GM23338 (cell line): ENCODE measurements at regions not wholly inside any gene's neighbourhood (a gene's known extent, or its start where the extent isn't known, plus 50 kb on each side); places are given as distances from the start of the nearest gene placed in this dataset.
"Not testable (repeated sequence)": the region's sequence is repeated elsewhere in the genome, so short reads cannot be mapped to it uniquely, and the experiment has no call there.

Experiments
- ATAC-seq: fragments of 200-7000 bp; cut with Tn5 transposase; 3 replicates; pipeline ENCODE4 v1.9.1; 2020
- DNase-seq: peaks from one replicate; pipeline ENCODE4 v3.0.0-alpha.2; 2015; ENCODE audit warnings: low spot score
- H2AFZ ChIP-seq: fragments of 200-600 bp; sonication (generic); 2 replicates; pipeline ENCODE4 v1.8.0; 2016; ENCODE audit warnings: antibody characterized with exemption, mild to moderate bottlenecking, moderate library complexity
- H3F3A ChIP-seq: fragments of 200-600 bp; sonication (generic); replicated peaks from 2 replicates; pipeline ENCODE4 v1.8.0; 2017; ENCODE audit warnings: antibody characterized with exemption, mixed run types, low read depth
- H3K27ac ChIP-seq: fragments of 200-600 bp; sonication (generic); 2 replicates; pipeline ENCODE4 v1.6.1; 2016; ENCODE audit warnings: low read depth
- H3K27me3 ChIP-seq: fragments of 200-600 bp; sonication (generic); 2 replicates; pipeline ENCODE4 v1.8.0; 2016; ENCODE audit warnings: mild to moderate bottlenecking, mixed run types, moderate library complexity; ENCODE audit not compliant: insufficient read depth
- H3K36me3 ChIP-seq: fragments of 200-600 bp; sonication (generic); 2 replicates; pipeline ENCODE4 v1.8.0; 2016; ENCODE audit warnings: mild to moderate bottlenecking; ENCODE audit not compliant: insufficient read depth
- H3K4me1 ChIP-seq: fragments of 200-600 bp; sonication (generic); 2 replicates; pipeline ENCODE4 v1.8.0; 2016; ENCODE audit warnings: mild to moderate bottlenecking, moderate library complexity; ENCODE audit not compliant: insufficient read depth
- H3K4me2 ChIP-seq: fragments of 200-600 bp; sonication (generic); 2 replicates; pipeline ENCODE4 v1.7.1; 2017; ENCODE audit warnings: mixed run types
- H3K4me3 ChIP-seq: fragments of 200-600 bp; sonication (generic); 2 replicates; pipeline ENCODE4 v1.6.1; 2016; ENCODE audit warnings: mixed run types
- H3K79me2 ChIP-seq: fragments of 200-600 bp; sonication (generic); replicated peaks from 2 replicates; pipeline ENCODE4 v1.8.0; 2017; ENCODE audit warnings: mild to moderate bottlenecking; ENCODE audit not compliant: insufficient read depth
- H3K9me2 ChIP-seq: fragments of 200-600 bp; sonication (generic); 2 replicates; pipeline ENCODE4 v1.8.0; 2017; ENCODE audit not compliant: insufficient read depth
- H4K20me1 ChIP-seq: fragments of 200-600 bp; sonication (generic); replicated peaks from 2 replicates; pipeline ENCODE4 v1.8.0; 2017; ENCODE audit warnings: mild to moderate bottlenecking; ENCODE audit not compliant: insufficient read depth
- H3K27ac Mint-ChIP-seq: 2 replicates; pipeline ENCODE4 v1.8.0; 2020; ENCODE audit warnings: inconsistent platforms, mild to moderate bottlenecking, moderate library complexity, mixed read lengths
- H3K27me3 Mint-ChIP-seq: 3 replicates; pipeline ENCODE4 v1.8.0; 2022; ENCODE audit warnings: low read depth, mild to moderate bottlenecking, moderate library complexity, mixed read lengths, inconsistent platforms; ENCODE audit not compliant: insufficient read depth, poor library complexity
- H3K36me3 Mint-ChIP-seq: 3 replicates; pipeline ENCODE4 v1.8.0; 2021; ENCODE audit warnings: low read depth, mild to moderate bottlenecking, inconsistent platforms, moderate library complexity, mixed read lengths
- H3K4me1 Mint-ChIP-seq: 3 replicates; pipeline ENCODE4 v1.8.0; 2020; ENCODE audit warnings: mild to moderate bottlenecking, inconsistent platforms, mixed read lengths
- H3K4me3 Mint-ChIP-seq: 3 replicates; pipeline ENCODE4 v1.8.0; 2021; ENCODE audit warnings: moderate library complexity, mild to moderate bottlenecking, inconsistent platforms, mixed read lengths
- H3K9me3 Mint-ChIP-seq: 3 replicates; pipeline ENCODE4 v1.8.0; 2020; ENCODE audit warnings: moderate library complexity, mild to moderate bottlenecking, inconsistent platforms, mixed read lengths
- CREB1 ChIP-seq: fragments of 250-450 bp; sonication (Bioruptor Pico); IDR thresholded peaks from 2 replicates; pipeline ENCODE4 v1.5.0; 2020; ENCODE audit warnings: low read depth, mild to moderate bottlenecking, moderate library complexity
- EZH2phosphoT487 ChIP-seq: fragments of 200-600 bp; sonication (generic); IDR thresholded peaks from one replicate; pipeline ENCODE4 v1.8.1; 2018; ENCODE audit warnings: antibody characterized with exemption; ENCODE audit not compliant: unreplicated experiment
- JUNB ChIP-seq: IDR thresholded peaks from one replicate; pipeline ENCODE4 v1.6.1; 2016; ENCODE audit warnings: antibody characterized with exemption; ENCODE audit not compliant: unreplicated experiment
- POLR2AphosphoS5 ChIP-seq: IDR thresholded peaks from 2 replicates; pipeline ENCODE4 v1.6.1; 2016; ENCODE audit warnings: antibody characterized with exemption, low read depth
- STAT1 ChIP-seq: IDR thresholded peaks from one replicate; pipeline ENCODE4 v1.6.1; 2016; ENCODE audit warnings: antibody characterized with exemption; ENCODE audit not compliant: unreplicated experiment
- ZNF114 ChIP-seq: fragments of 250-450 bp; sonication (Bioruptor Pico); IDR thresholded peaks from 2 replicates; pipeline ENCODE4 v1.5.0; 2020; ENCODE audit warnings: mild to moderate bottlenecking, moderate library complexity
- ZNF331 ChIP-seq: fragments of 250-450 bp; sonication (Bioruptor Pico); IDR thresholded peaks from 2 replicates; pipeline ENCODE4 v1.5.0; 2020; ENCODE audit warnings: low read depth, mild to moderate bottlenecking, moderate library complexity
- TF ChIP-seq, protein P1 (sequence below): fragments of 250-450 bp; sonication (Bioruptor Pico); IDR thresholded peaks from 2 replicates; pipeline ENCODE4 v1.5.0; 2020; ENCODE audit warnings: mild to moderate bottlenecking, moderate library complexity
- TF ChIP-seq, protein P2 (sequence below): IDR thresholded peaks from one replicate; pipeline ENCODE4 v1.6.1; 2018; ENCODE audit warnings: antibody characterized with exemption; ENCODE audit not compliant: unreplicated experiment
- TF ChIP-seq, protein P3 (sequence below), 2 experiments: fragments of 200-600 bp in 1 of 2; sonication (generic) in 1 of 2; conservative IDR thresholded peaks; 2 replicates each; pipeline versions ENCODE4 v1.5.1 to v1.6.1; 2016 to 2017; ENCODE audit warnings: antibody characterized with exemption in 2 of 2, low read depth in 2 of 2, mild to moderate bottlenecking in 2 of 2, moderate library complexity in 1 of 2

DNA sequence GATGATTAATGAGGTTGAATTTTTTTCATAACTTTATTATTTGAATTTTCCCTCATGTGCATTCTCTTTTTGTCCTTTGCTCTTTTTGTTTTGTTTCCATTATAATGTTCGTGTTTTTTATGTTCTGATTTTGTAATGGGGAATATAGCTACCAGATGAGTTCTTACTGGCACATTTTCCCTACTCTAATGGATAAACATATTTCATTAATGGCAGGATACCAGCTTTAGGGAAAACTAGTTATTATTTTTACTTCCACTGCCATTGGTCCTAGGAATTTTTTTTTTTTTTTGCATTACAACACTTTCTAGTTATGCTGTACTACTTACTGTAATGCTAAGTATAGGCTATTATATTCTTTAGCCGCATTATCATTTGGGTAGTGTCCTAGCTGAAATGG, 286.3 kb downstream of the SPRY1 start (continued):
- TF ChIP-seq, protein P1, sequence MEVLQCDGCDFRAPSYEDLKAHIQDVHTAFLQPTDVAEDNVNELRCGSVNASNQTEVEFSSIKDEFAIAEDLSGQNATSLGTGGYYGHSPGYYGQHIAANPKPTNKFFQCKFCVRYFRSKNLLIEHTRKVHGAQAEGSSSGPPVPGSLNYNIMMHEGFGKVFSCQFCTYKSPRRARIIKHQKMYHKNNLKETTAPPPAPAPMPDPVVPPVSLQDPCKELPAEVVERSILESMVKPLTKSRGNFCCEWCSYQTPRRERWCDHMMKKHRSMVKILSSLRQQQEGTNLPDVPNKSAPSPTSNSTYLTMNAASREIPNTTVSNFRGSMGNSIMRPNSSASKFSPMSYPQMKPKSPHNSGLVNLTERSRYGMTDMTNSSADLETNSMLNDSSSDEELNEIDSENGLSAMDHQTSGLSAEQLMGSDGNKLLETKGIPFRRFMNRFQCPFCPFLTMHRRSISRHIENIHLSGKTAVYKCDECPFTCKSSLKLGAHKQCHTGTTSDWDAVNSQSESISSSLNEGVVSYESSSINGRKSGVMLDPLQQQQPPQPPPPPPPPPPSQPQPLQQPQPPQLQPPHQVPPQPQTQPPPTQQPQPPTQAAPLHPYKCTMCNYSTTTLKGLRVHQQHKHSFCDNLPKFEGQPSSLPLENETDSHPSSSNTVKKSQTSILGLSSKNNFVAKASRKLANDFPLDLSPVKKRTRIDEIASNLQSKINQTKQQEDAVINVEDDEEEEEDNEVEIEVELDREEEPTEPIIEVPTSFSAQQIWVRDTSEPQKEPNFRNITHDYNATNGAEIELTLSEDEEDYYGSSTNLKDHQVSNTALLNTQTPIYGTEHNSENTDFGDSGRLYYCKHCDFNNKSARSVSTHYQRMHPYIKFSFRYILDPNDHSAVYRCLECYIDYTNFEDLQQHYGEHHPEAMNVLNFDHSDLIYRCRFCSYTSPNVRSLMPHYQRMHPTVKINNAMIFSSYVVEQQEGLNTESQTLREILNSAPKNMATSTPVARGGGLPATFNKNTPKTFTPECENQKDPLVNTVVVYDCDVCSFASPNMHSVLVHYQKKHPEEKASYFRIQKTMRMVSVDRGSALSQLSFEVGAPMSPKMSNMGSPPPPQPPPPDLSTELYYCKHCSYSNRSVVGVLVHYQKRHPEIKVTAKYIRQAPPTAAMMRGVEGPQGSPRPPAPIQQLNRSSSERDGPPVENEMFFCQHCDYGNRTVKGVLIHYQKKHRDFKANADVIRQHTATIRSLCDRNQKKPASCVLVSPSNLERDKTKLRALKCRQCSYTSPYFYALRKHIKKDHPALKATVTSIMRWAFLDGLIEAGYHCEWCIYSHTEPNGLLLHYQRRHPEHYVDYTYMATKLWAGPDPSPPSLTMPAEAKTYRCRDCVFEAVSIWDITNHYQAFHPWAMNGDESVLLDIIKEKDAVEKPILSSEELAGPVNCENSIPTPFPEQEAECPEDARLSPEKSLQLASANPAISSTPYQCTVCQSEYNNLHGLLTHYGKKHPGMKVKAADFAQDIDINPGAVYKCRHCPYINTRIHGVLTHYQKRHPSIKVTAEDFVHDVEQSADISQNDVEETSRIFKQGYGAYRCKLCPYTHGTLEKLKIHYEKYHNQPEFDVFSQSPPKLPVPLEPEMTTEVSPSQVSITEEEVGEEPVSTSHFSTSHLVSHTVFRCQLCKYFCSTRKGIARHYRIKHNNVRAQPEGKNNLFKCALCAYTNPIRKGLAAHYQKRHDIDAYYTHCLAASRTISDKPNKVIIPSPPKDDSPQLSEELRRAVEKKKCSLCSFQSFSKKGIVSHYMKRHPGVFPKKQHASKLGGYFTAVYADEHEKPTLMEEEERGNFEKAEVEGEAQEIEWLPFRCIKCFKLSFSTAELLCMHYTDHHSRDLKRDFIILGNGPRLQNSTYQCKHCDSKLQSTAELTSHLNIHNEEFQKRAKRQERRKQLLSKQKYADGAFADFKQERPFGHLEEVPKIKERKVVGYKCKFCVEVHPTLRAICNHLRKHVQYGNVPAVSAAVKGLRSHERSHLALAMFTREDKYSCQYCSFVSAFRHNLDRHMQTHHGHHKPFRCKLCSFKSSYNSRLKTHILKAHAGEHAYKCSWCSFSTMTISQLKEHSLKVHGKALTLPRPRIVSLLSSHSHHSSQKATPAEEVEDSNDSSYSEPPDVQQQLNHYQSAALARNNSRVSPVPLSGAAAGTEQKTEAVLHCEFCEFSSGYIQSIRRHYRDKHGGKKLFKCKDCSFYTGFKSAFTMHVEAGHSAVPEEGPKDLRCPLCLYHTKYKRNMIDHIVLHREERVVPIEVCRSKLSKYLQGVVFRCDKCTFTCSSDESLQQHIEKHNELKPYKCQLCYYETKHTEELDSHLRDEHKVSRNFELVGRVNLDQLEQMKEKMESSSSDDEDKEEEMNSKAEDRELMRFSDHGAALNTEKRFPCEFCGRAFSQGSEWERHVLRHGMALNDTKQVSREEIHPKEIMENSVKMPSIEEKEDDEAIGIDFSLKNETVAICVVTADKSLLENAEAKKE (CRISPR knock-in tag) = no peak
- TF ChIP-seq, protein P2, sequence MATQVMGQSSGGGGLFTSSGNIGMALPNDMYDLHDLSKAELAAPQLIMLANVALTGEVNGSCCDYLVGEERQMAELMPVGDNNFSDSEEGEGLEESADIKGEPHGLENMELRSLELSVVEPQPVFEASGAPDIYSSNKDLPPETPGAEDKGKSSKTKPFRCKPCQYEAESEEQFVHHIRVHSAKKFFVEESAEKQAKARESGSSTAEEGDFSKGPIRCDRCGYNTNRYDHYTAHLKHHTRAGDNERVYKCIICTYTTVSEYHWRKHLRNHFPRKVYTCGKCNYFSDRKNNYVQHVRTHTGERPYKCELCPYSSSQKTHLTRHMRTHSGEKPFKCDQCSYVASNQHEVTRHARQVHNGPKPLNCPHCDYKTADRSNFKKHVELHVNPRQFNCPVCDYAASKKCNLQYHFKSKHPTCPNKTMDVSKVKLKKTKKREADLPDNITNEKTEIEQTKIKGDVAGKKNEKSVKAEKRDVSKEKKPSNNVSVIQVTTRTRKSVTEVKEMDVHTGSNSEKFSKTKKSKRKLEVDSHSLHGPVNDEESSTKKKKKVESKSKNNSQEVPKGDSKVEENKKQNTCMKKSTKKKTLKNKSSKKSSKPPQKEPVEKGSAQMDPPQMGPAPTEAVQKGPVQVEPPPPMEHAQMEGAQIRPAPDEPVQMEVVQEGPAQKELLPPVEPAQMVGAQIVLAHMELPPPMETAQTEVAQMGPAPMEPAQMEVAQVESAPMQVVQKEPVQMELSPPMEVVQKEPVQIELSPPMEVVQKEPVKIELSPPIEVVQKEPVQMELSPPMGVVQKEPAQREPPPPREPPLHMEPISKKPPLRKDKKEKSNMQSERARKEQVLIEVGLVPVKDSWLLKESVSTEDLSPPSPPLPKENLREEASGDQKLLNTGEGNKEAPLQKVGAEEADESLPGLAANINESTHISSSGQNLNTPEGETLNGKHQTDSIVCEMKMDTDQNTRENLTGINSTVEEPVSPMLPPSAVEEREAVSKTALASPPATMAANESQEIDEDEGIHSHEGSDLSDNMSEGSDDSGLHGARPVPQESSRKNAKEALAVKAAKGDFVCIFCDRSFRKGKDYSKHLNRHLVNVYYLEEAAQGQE = no peak
- no peak for TF ChIP-seq CREB1 (CRISPR knock-in tag)
- TF ChIP-seq ZNF331 = no peak
- TF ChIP-seq, protein P3, sequence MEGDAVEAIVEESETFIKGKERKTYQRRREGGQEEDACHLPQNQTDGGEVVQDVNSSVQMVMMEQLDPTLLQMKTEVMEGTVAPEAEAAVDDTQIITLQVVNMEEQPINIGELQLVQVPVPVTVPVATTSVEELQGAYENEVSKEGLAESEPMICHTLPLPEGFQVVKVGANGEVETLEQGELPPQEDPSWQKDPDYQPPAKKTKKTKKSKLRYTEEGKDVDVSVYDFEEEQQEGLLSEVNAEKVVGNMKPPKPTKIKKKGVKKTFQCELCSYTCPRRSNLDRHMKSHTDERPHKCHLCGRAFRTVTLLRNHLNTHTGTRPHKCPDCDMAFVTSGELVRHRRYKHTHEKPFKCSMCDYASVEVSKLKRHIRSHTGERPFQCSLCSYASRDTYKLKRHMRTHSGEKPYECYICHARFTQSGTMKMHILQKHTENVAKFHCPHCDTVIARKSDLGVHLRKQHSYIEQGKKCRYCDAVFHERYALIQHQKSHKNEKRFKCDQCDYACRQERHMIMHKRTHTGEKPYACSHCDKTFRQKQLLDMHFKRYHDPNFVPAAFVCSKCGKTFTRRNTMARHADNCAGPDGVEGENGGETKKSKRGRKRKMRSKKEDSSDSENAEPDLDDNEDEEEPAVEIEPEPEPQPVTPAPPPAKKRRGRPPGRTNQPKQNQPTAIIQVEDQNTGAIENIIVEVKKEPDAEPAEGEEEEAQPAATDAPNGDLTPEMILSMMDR (conservative IDR thresholded peaks at IDR 0.05; ENCODE audit: low read depth in 2 of 2) = no peak
- TF ChIP-seq STAT1 = no peak
- TF ChIP-seq JUNB = no peak
- TF ChIP-seq POLR2AphosphoS5 = no peak
- no peak for TF ChIP-seq EZH2phosphoT487
- TF ChIP-seq ZNF114 (CRISPR knock-in tag) = no peak

DNA sequence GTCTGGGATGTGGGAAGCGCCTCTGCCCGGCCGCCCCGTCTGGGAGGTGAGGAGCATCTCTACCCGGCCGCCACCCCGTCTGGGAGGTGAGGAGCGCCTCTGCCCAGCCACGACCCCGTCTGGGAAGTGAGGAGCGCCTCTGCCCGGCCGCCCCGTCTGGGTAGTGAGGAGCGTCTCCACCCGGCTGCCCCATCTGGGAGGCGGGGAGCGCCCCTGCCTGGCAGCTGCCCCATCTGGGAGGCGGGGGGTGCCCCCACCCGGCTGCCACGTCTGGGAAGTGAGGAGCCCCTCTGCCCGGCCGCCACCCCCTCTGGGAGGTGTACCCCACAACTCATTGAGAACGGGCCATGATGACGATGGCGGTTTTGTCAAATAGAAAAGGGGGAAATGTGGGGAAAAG, 288.3 kb downstream of the SPRY1 start:
- not testable (repeated sequence) for H2AFZ ChIP-seq, H3K4me3 Mint-ChIP-seq, H3K4me1 ChIP-seq, H4K20me1 ChIP-seq, H3K79me2 ChIP-seq, H3K27ac Mint-ChIP-seq, H3K27me3 Mint-ChIP-seq, ATAC-seq, H3K27me3 ChIP-seq, H3K27ac ChIP-seq, H3K9me2 ChIP-seq, H3K4me1 Mint-ChIP-seq, H3F3A ChIP-seq, DNase-seq, H3K4me2 ChIP-seq, H3K4me3 ChIP-seq
- peaks cover 15% of the 10 kb centered on the region; the same call in 1 of the 2 replicates for H3K36me3 ChIP-seq
- H3K36me3 Mint-ChIP-seq = peaks cover 44% of the 10 kb centered on the region
- peaks cover 43% of the 10 kb centered on the region for H3K9me3 Mint-ChIP-seq

DNA sequence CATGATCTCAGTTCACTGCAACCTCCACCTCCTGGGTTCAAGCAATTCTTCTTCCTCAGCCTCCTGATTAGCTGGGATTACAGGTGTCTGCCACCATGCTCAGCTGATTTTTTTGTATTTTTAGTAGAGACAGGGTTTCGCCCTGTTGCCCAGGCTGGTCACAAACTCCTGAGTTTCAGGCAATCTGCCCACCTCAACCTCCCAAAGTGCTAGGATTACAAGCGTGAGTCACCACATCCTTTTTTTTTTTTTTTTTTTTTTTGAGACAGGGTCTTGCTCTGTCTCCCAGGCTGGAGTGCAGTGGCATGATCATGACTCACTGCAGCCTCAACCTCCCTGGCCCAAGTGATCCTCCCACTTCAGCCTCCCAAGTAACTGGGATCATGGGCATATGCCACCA, 298.9 kb downstream of the SPRY1 start:
- H3K27me3 ChIP-seq, H3K4me3 Mint-ChIP-seq, H3K4me3 ChIP-seq, H3K27me3 Mint-ChIP-seq, H3K36me3 Mint-ChIP-seq, H3K4me1 ChIP-seq, H2AFZ ChIP-seq, H3F3A ChIP-seq, H3K9me3 Mint-ChIP-seq, H3K27ac Mint-ChIP-seq, H3K4me1 Mint-ChIP-seq, ATAC-seq, H3K9me2 ChIP-seq, H3K36me3 ChIP-seq, H3K4me2 ChIP-seq, H3K79me2 ChIP-seq, H3K27ac ChIP-seq, DNase-seq, H4K20me1 ChIP-seq: not testable (repeated sequence)
